ENCODE measurements at regions not wholly inside any gene's neighbourhood (a gene's known extent, or its start where the extent isn't known, plus 50 kb on each side); places are given as distances from the start of the nearest gene placed in this dataset.

DNA sequence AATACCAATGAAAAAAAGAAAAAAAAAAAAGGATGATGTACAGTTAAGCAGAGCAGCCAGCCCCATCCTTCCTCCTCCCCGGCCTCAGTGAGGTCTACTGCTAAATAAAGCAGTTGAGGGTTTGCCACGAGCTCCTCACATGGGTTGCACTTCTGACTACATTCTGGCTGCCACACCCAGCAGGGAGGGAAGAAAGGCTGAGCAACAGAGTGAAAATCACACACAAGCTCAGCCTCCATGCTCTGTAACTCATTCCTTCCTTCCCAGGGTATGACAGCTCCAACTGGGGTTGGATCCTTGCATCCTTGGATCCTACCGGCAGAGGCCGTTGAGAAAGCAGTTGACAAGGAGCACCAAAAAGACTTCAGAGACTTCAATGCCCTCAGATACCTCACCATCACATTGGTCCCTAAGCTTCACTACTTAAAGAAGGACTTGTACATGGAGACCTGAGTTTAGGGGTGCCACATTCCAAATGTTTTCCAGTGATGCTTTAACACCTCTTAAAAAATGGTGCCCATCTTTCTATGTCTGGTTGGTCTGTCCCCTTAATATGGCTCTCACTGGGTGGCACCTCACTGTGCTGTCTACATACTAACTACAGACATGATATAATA lies 52.9 kb upstream of the PIK3CG start:
- no peak for FAIRE-seq

DNA sequence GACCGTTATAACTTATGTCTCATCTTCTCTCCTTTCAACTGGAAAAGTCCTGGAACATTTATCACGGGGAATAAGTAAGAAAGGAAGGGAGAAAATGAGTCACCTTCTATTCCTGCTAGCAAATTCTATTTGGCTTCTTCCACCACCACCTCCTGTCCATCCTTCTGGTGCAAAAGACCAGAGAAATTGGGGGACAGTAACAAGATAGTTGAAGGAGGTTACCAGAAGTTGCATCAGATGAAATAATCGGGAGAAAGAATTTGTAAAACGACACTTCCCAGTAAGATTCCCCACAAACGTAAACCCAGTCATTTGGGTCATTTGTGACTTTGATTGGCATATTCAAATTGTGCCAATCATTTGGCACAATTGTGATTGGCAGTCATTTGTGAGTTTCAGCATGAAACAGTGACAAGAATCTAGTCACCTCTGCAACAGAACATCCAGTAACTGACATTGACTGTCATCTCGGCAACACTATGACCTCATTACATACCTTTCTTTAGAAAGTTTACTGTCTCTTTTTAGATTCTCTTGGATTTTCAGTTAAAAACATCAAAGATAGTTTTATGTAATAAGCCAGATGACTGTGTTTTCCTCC lies 51.3 kb upstream of the PIK3CG start:
- FAIRE-seq, result no peak

DNA sequence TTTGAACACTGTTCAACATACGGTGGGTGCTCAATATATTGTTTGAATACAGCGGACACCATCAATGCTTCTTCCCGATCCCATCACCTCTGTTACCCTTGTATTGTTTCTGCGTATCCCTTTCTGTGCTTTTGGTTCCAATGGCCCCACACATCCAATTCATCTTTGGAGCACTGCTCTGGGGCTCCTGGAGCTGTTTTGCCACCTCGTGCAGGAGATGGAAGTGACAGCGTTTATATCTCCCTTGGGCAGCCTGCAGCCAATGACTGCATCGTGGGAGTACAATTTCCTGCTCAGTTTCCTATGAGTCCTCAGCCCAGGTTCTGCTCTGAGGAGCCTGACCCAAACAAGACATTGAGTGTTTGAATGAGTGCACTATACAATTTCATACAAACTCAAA lies 50.2 kb upstream of the PIK3CG start:
- no peak for FAIRE-seq
